Esophagus muscularis mucosa (tissue), 4 donors: ENCODE measurements at regions not wholly inside any gene's neighbourhood (a gene's known extent, or its start where the extent isn't known, plus 50 kb on each side); places are given as distances from the start of the nearest gene placed in this dataset.

Experiments used
- DNase-seq: peaks from one replicate; pipeline ENCODE4 v3.0.0-alpha.2; 2017; ENCODE audit errors: extremely low spot score
- H3K27ac ChIP-seq, 4 donors: fragments of 200-600 bp; sonication (generic); replicated peaks in 1 of 4; 1 replicate in 3 of 4; 2 replicates in 1 of 4; pipeline ENCODE4 v1.5.1; 2016 to 2019; ENCODE audit warnings: mild to moderate bottlenecking in 1 of 4
- H3K27me3 ChIP-seq, 4 donors: fragments of 200-600 bp; sonication (generic); one replicate each; pipeline versions ENCODE4 v1.5.1 to v1.6.0; 2016 to 2019
- H3K36me3 ChIP-seq, 4 donors: fragments of 200-600 bp; sonication (generic); one replicate each; pipeline ENCODE4 v1.5.1; 2016 to 2019
- H3K4me1 ChIP-seq, 4 donors: fragments of 200-600 bp; sonication (generic); one replicate each; pipeline ENCODE4 v1.5.1; 2016 to 2019
- H3K4me3 ChIP-seq, 4 donors: fragments of 200-600 bp; sonication (generic); 1 replicate in 2 of 4; 2 replicates in 2 of 4; pipeline ENCODE4 v1.5.1; 2016 to 2019; ENCODE audit warnings: mild to moderate bottlenecking in 4 of 4, moderate library complexity in 1 of 4
- H3K9me3 ChIP-seq, 4 donors: fragments of 200-600 bp; sonication (generic); 1 replicate in 3 of 4; 2 replicates in 1 of 4; pipeline ENCODE4 v1.5.1; 2016 to 2019
- CTCF ChIP-seq, 3 experiments: fragments of 200-600 bp in 2 of 3; fragments of 450-650 bp in 1 of 3; sonication (generic) in 2 of 3; IDR thresholded peaks; one replicate each; pipeline ENCODE4 v1.5.1; 2017 to 2019; ENCODE audit warnings: antibody characterized with exemption in 3 of 3, mild to moderate bottlenecking in 2 of 3, moderate library complexity in 1 of 3
- EP300 ChIP-seq: sonication (generic); formaldehyde crosslinking; IDR thresholded peaks from one replicate; pipeline ENCODE4 v1.6.1; 2017; ENCODE audit warnings: antibody characterized with exemption
- POLR2A ChIP-seq: fragments of 450-650 bp; IDR thresholded peaks from one replicate; pipeline ENCODE4 v1.6.1; 2017; ENCODE audit warnings: antibody characterized with exemption, moderate library complexity, mild to moderate bottlenecking, low read depth
- POLR2AphosphoS5 ChIP-seq, 2 donors: sonication (generic); formaldehyde crosslinking; IDR thresholded peaks; one replicate each; pipeline ENCODE4 v1.6.1; 2017; ENCODE audit warnings: antibody characterized with exemption in 2 of 2
- WGBS: methylation state at CpG from one replicate; pipeline ENCODE4 v1.1.5; 2018; 5-methylcytosine and 5-hydroxymethylcytosine counted together
- intact Hi-C: fragments of 100-400 bp; cut with DNase I; formaldehyde crosslinking; loops from one replicate; pipeline ENCODE4 v1.15.1; 2023

GRCh38 chr5:61619777-61620518 lies 287.9 kb downstream of the ZSWIM6 start:
- Histone ChIP-seq H3K27ac (peak overlapping the region; percentile 49 to 65 (median 56)), H3K27me3 (no peaks in the 10 kb centered on the region), H3K9me3 (no peaks in the 10 kb centered on the region), H3K36me3 (no peaks in the 10 kb centered on the region), H3K4me1 (peaks cover 2 to 28% (median 27%) of the 10 kb centered on the region in 4 donors), H3K4me3 (no peak overlapping the region)
- TF ChIP-seq POLR2AphosphoS5 (IDR thresholded peaks at IDR 0.05) (no peak), POLR2A (no peak), EP300 (no peak), CTCF (IDR thresholded peaks at IDR 0.05) (no peak)
- no peak for DNase-seq
- WGBS = 69% methylated on average over 8 of the region's 8 CpGs
- intact Hi-C loops = no loop called here

- intact Hi-C loops = no loop called here
- peaks cover 7 to 35% (median 34%) of the 10 kb centered on the region in 4 donors for H3K4me1 ChIP-seq
- WGBS = 62% methylated on average over 4 of the region's 4 CpGs
- H3K27me3 ChIP-seq = no peaks in the 10 kb centered on the region
- no peak overlapping the region for H3K4me3 ChIP-seq
- H3K9me3 ChIP-seq = no peaks in the 10 kb centered on the region
- no peak for DNase-seq
- TF ChIP-seq POLR2A (no peak), EP300 (no peak), CTCF (IDR thresholded peaks at IDR 0.05) (no peak), POLR2AphosphoS5 (IDR thresholded peaks at IDR 0.05) (no peak)
- peak overlapping the region; percentile 25 to 65 (median 56) for H3K27ac ChIP-seq
- no peaks in the 10 kb centered on the region for H3K36me3 ChIP-seq
Observed at GRCh38 chr5:61620699-61621182, 288.7 kb downstream of the ZSWIM6 start.

- Histone ChIP-seq H3K4me1 (peaks cover 11 to 39% (median 39%) of the 10 kb centered on the region in 4 donors), H3K27me3 (no peaks in the 10 kb centered on the region), H3K36me3 (no peaks in the 10 kb centered on the region), H3K9me3 (no peaks in the 10 kb centered on the region), H3K4me3 (no peak overlapping the region), H3K27ac (peak overlapping the region; percentile 25 to 65 (median 56))
- no peak for TF ChIP-seq EP300
- no peak for TF ChIP-seq CTCF (IDR thresholded peaks at IDR 0.05)
- TF ChIP-seq POLR2A = no peak
- no peak for TF ChIP-seq POLR2AphosphoS5 (IDR thresholded peaks at IDR 0.05)
- DNase-seq = no peak
- intact Hi-C loops = no loop called here
- 92% methylated on average over 2 of the region's 7 CpGs for WGBS
Observed at GRCh38 chr5:61621202-61621650, 289.2 kb downstream of the ZSWIM6 start.

GRCh38 chr5:61622156-61622555 lies 290.1 kb downstream of the ZSWIM6 start:
- intact Hi-C loops = no loop called here
- Histone ChIP-seq H3K36me3 (no peaks in the 10 kb centered on the region), H3K4me3 (no peak overlapping the region), H3K4me1 (peaks cover 18 to 48% (median 46%) of the 10 kb centered on the region in 4 donors), H3K9me3 (no peaks in the 10 kb centered on the region), H3K27ac (peak overlapping the region in 3 of 4 donors; percentile 10 to 61 (median 50)), H3K27me3 (no peaks in the 10 kb centered on the region)
- 75% methylated on average over 2 of the region's 2 CpGs for WGBS
- TF ChIP-seq POLR2AphosphoS5 (IDR thresholded peaks at IDR 0.05) = no peak
- no peak for TF ChIP-seq CTCF (IDR thresholded peaks at IDR 0.05)
- TF ChIP-seq EP300 = no peak
- TF ChIP-seq POLR2A = no peak
- no peak for DNase-seq
